Skeletal muscle satellite cell (primary cell): ENCODE measurements at regions not wholly inside any gene's neighbourhood (a gene's known extent, or its start where the extent isn't known, plus 50 kb on each side); places are given as distances from the start of the nearest gene placed in this dataset.

ENCODE experiments used
- H3K27me3 ChIP-seq: 2 replicates; pipeline ENCODE4 v1.7.0; 2013; ENCODE audit warnings: low read length; ENCODE audit not compliant: control insufficient read depth, insufficient read depth
- H3K36me3 ChIP-seq: 2 replicates; pipeline ENCODE4 v1.7.0; 2013; ENCODE audit warnings: mild to moderate bottlenecking, control low read depth, low read length; ENCODE audit not compliant: insufficient read depth
- H3K4me1 ChIP-seq: 2 replicates; pipeline ENCODE4 v1.7.0; 2013; ENCODE audit warnings: low read length; ENCODE audit not compliant: control insufficient read depth, insufficient read depth
- H3K4me2 ChIP-seq: 2 replicates; pipeline ENCODE4 v1.7.0; 2013; ENCODE audit warnings: mild to moderate bottlenecking, low read length
- H3K4me3 ChIP-seq: 2 replicates; pipeline ENCODE4 v1.7.0; 2013; ENCODE audit warnings: low read length
- H3K9ac ChIP-seq: 2 replicates; pipeline ENCODE4 v1.7.0; 2013; ENCODE audit warnings: mild to moderate bottlenecking, low read depth, low read length, moderate library complexity
- H3K9me3 ChIP-seq: replicated peaks from 2 replicates; pipeline ENCODE4 v1.7.0; 2013; ENCODE audit warnings: mild to moderate bottlenecking, control low read depth, low read length

DNA sequence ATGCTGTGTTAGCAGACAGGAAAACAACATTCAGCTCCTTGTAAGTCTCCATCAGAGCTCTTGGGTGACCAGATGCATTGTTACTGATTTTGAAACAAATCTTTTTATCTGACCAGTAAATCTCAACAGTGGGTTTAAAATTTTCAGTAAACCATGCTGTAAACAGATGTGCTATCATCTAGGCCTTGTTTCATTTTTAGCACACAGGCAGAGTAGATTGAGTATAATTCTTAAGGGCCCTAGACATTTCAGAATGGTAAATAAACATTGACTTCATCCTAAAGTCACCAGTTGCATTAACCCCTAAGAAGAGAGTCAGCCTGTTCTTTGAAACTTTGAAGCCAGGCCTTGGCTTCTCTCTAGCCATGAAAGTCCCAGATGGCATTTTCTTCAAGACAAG lies 237.2 kb upstream of the BMP2 start:
- Histone ChIP-seq H3K27me3 (peaks cover 32% of the 10 kb centered on the region), H3K36me3 (no peaks in the 10 kb centered on the region), H3K9me3 (peaks cover under 1% of the 10 kb centered on the region), H3K4me3 (no peak overlapping the region), H3K9ac (no peak overlapping the region), H3K4me2 (no peak overlapping the region), H3K4me1 (peaks cover 19% of the 10 kb centered on the region)

DNA sequence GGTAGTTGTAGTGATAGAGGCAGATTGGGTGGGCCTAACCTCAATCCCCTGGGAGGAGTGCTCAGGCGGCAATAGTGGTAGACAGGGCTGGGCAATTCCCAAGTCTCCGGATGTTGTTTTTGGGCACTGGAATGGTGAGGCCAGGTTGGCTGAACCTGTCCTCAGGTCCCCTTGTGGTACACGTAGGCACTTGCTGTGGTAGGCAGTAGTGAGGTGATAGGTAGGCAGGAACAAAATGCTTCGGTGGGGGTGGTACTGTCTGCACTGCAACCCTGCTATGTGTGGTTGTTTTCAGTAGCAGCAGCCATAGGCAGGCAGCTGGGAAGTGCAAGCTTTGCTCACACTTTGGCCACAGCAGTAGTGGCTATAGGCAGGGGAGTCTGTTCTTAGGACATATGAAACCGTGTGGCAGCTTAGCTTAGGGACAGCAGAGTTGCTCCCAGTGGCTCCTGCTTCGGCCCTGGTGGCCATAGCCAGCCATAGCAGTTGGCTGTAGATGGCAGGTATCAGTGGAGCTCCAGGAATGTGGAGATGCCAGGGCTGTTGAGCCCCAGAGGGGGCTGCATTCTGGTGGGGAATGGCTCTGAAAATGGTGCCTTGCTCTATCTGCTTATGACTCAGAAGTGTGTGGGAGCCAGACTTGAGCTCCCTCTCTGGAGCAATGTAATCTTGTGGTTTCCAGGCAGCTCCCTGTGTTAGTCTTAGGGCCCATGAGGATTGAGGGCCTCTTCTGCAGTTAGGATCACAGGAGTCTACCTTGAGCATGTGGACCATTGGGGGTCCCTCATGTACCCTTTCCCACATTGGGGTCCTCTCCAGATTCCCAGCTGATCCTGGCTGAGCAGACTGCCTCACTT lies 241.8 kb upstream of the BMP2 start:
- H3K9ac ChIP-seq = no peak overlapping the region

DNA sequence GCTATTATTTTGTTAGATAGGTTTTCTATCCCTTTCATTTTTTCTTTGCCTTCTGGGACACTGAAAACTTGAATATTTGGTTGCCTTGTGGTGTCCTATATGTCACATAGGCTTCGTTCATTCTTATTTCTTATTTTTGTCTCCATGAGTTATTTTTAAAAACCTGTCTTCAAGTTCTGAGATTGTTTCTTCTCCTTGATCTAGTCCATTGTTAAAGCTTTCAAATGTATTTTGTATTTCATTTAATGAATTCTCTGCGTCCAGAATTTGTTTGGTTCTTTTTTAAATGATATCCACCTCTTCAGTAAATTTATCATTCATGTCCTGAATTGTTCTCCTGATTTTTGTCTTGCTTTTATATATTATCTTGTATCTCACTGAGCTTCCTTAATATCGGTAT lies 243.2 kb upstream of the BMP2 start:
- Histone ChIP-seq H3K9me3 (peaks cover 17% of the 10 kb centered on the region), H3K4me2 (no peak overlapping the region), H3K9ac (no peak overlapping the region), H3K4me3 (no peak overlapping the region), H3K4me1 (peaks cover 9% of the 10 kb centered on the region), H3K36me3 (no peaks in the 10 kb centered on the region), H3K27me3 (peaks cover 10% of the 10 kb centered on the region)

More for the DNA sequence above, 241.8 kb upstream of the BMP2 start:
- H3K36me3 ChIP-seq = no peaks in the 10 kb centered on the region
- peaks cover 14% of the 10 kb centered on the region for H3K27me3 ChIP-seq
- H3K4me3 ChIP-seq = peak overlapping the region; percentile 12
- peaks cover 4% of the 10 kb centered on the region for H3K4me1 ChIP-seq
- H3K9me3 ChIP-seq = peaks cover 17% of the 10 kb centered on the region
- no peak overlapping the region for H3K4me2 ChIP-seq

- H3K9me3 ChIP-seq = peaks cover 10% of the 10 kb centered on the region
- H3K4me1 ChIP-seq = peaks cover 9% of the 10 kb centered on the region
- no peak overlapping the region for H3K9ac ChIP-seq
- peak overlapping the region; percentile 11 for H3K4me2 ChIP-seq
- no peaks in the 10 kb centered on the region for H3K36me3 ChIP-seq
- H3K4me3 ChIP-seq = no peak overlapping the region
- peaks cover 36% of the 10 kb centered on the region for H3K27me3 ChIP-seq
These were observed 247.9 kb upstream of the BMP2 start for GRCh38 chr20:6519556-6519955.

GRCh38 chr20:6515261-6515660 lies 252.2 kb upstream of the BMP2 start:
- H3K9ac ChIP-seq = no peak overlapping the region
- no peaks in the 10 kb centered on the region for H3K9me3 ChIP-seq
- peaks cover 9% of the 10 kb centered on the region for H3K4me1 ChIP-seq
- peaks cover 42% of the 10 kb centered on the region for H3K27me3 ChIP-seq
- no peaks in the 10 kb centered on the region for H3K36me3 ChIP-seq
- H3K4me3 ChIP-seq = no peak overlapping the region
- no peak overlapping the region for H3K4me2 ChIP-seq

- Histone ChIP-seq H3K9ac (no peak overlapping the region), H3K4me2 (no peak overlapping the region), H3K27me3 (peaks cover 38% of the 10 kb centered on the region), H3K4me1 (no peaks in the 10 kb centered on the region), H3K4me3 (no peak overlapping the region), H3K36me3 (no peaks in the 10 kb centered on the region), H3K9me3 (no peaks in the 10 kb centered on the region)
These were observed 253.9 kb upstream of the BMP2 start for GRCh38 chr20:6513599-6513998.

- no peak overlapping the region for H3K9ac ChIP-seq
- peaks cover 19% of the 10 kb centered on the region for H3K27me3 ChIP-seq
- H3K4me1 ChIP-seq = no peaks in the 10 kb centered on the region
- H3K4me3 ChIP-seq = no peak overlapping the region
- H3K9me3 ChIP-seq = no peaks in the 10 kb centered on the region
- H3K4me2 ChIP-seq = no peak overlapping the region
- no peaks in the 10 kb centered on the region for H3K36me3 ChIP-seq
These were observed 258.1 kb upstream of the BMP2 start for GRCh38 chr20:6509374-6509773.

DNA sequence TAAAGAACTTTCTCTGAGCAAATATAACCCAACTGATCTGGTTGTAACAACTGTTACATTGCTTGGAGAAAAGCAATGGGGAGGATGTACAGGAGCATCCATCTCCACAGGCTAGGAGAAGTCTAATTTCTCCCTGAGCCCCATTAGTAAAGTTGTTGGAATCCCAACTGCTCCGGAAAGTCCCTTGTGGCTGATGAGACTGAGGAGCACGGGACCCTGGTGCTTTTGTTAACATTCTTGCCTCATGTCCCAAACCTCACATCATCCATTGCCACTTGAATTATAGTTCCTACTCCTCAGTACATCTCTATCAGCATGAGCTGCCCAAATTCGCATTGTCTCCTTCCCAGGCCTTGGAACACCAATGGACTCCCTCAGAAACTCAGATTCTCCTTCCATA lies 260.6 kb upstream of the BMP2 start:
- no peaks in the 10 kb centered on the region for H3K4me1 ChIP-seq
- no peak overlapping the region for H3K4me3 ChIP-seq
- H3K9ac ChIP-seq = no peak overlapping the region
- H3K4me2 ChIP-seq = no peak overlapping the region
- H3K9me3 ChIP-seq = no peaks in the 10 kb centered on the region
- H3K36me3 ChIP-seq = no peaks in the 10 kb centered on the region
- H3K27me3 ChIP-seq = peaks cover 9% of the 10 kb centered on the region

DNA sequence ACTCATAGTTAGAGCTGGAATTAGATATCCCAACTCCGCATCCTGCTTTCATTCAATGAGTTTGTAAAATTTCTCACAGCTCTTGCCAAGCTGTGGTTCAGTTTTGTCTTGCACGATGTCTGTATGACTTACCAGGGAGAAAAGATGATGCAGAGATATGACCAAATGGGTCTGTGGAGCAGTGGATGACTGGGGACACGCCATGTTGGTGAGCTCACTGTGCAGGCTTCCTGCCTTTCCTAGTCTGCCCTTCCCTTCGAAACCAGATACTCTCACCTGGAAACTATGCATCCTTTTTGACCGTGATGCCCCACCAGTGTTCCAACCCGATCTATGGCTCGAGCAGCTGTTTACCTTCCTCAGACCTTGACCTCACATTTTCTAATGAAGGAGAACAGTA lies 262.7 kb upstream of the BMP2 start:
- Histone ChIP-seq H3K4me2 (no peak overlapping the region), H3K27me3 (peaks cover 9% of the 10 kb centered on the region), H3K4me3 (no peak overlapping the region), H3K9me3 (no peaks in the 10 kb centered on the region), H3K9ac (no peak overlapping the region), H3K4me1 (peaks cover 5% of the 10 kb centered on the region), H3K36me3 (no peaks in the 10 kb centered on the region)

GRCh38 chr20:6504179-6504578 lies 263.3 kb upstream of the BMP2 start:
- Histone ChIP-seq H3K36me3 (no peaks in the 10 kb centered on the region), H3K4me1 (peaks cover 5% of the 10 kb centered on the region), H3K9ac (no peak overlapping the region), H3K27me3 (peaks cover 9% of the 10 kb centered on the region), H3K9me3 (no peaks in the 10 kb centered on the region), H3K4me3 (no peak overlapping the region), H3K4me2 (no peak overlapping the region)

DNA sequence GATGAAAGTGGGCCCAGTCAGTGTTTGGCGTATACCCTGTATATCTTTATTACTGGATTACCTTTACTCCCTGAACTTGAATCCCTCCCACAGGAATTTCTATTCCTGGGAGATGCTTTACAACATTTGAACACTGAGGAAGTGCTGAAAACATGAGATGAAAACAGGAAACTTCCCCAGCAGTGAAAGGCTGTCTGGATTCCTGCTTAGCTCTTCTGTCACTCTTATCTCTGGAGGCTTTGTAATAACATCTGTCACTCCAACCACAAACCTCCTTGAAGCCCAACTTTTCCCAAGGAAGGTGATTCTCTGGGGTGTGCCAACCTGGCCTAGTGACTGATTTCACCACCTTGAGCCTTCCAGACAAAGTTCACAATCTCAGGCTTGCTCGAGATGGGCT lies 264.5 kb upstream of the BMP2 start:
- Histone ChIP-seq H3K9me3 (no peaks in the 10 kb centered on the region), H3K4me1 (peaks cover 5% of the 10 kb centered on the region), H3K4me2 (no peak overlapping the region), H3K4me3 (no peak overlapping the region), H3K27me3 (peaks cover 9% of the 10 kb centered on the region), H3K36me3 (no peaks in the 10 kb centered on the region), H3K9ac (no peak overlapping the region)

DNA sequence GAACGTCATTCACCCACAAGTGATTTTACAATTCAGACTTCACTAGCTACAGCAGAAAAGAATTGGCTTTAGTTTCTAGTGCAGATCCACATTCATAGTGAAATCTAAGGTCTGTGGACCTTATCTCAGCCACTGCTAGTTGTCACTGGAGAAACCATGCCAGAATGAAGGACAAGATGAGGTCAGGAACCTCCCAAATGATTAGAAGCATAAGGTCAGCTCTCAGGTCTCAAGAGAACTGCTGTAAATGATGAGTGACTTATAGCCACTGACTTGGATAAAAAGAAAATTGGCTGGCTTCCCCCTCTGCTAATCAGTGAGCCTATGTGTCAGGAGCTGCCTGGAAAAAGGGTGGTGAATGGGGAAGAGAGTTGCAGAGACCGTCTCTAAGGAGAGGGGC lies 265.3 kb upstream of the BMP2 start:
- H3K9me3 ChIP-seq = no peaks in the 10 kb centered on the region
- H3K4me1 ChIP-seq = peaks cover 5% of the 10 kb centered on the region
- no peak overlapping the region for H3K4me2 ChIP-seq
- no peak overlapping the region for H3K9ac ChIP-seq
- H3K27me3 ChIP-seq = peaks cover 9% of the 10 kb centered on the region
- H3K36me3 ChIP-seq = no peaks in the 10 kb centered on the region
- no peak overlapping the region for H3K4me3 ChIP-seq
